Stomach (tissue), 8 donors: ENCODE measurements at regions not wholly inside any gene's neighbourhood (a gene's known extent, or its start where the extent isn't known, plus 50 kb on each side); places are given as distances from the start of the nearest gene placed in this dataset.

Experiments used
- DNase-seq, 2 donors: peaks; one replicate each; pipeline versions ENCODE4 v3.0.0 to v3.0.0-alpha.2; 2013 to 2019
- H3K27ac ChIP-seq, 5 donors: fragments of 200-600 bp in 4 of 5; sonication (generic) in 4 of 5; one replicate each; pipeline ENCODE4 v1.5.1; 2013 to 2019; ENCODE audit warnings: mild to moderate bottlenecking in 1 of 5, moderate library complexity in 1 of 5
- H3K27me3 ChIP-seq, 3 donors: fragments of 200-600 bp; sonication (generic); one replicate each; pipeline ENCODE4 v1.5.1; 2017 to 2019; ENCODE audit warnings: mixed run types in 1 of 3
- H3K36me3 ChIP-seq, 4 donors: fragments of 200-600 bp; sonication (generic); 1 replicate in 3 of 4; 2 replicates in 1 of 4; pipeline ENCODE4 v1.5.1; 2016 to 2019
- H3K4me1 ChIP-seq, 4 donors: fragments of 200-600 bp; sonication (generic); one replicate each; pipeline ENCODE4 v1.5.1; 2016 to 2019
- H3K4me3 ChIP-seq, 4 donors: fragments of 200-600 bp; sonication (generic) in 3 of 4; one replicate each; pipeline ENCODE4 v1.5.1; 2016 to 2019; ENCODE audit warnings: mild to moderate bottlenecking in 1 of 4
- H3K9me3 ChIP-seq, 4 donors: fragments of 200-600 bp; sonication (generic); one replicate each; pipeline ENCODE4 v1.5.1; 2016 to 2019
- CTCF ChIP-seq, 7 experiments: fragments of 450-650 bp in 4 of 7; fragments of 200-600 bp in 3 of 7; sonication (generic) in 3 of 7; IDR thresholded peaks; one replicate each; pipeline ENCODE4 v1.5.1; 2016 to 2019; ENCODE audit warnings: antibody characterized with exemption in 7 of 7, control low read depth in 2 of 7, mild to moderate bottlenecking in 1 of 7
- EP300 ChIP-seq: sonication (generic); formaldehyde crosslinking; IDR thresholded peaks from one replicate; pipeline ENCODE4 v1.6.1; 2017; ENCODE audit warnings: antibody characterized with exemption
- POLR2A ChIP-seq, 4 donors: fragments of 450-650 bp; IDR thresholded peaks; one replicate each; pipeline ENCODE4 v1.6.1; 2016; ENCODE audit warnings: antibody characterized with exemption in 4 of 4, control low read depth in 2 of 4, mild to moderate bottlenecking in 1 of 4, moderate library complexity in 1 of 4
- POLR2AphosphoS5 ChIP-seq, 3 donors: sonication (generic); formaldehyde crosslinking; IDR thresholded peaks; one replicate each; pipeline ENCODE4 v1.6.1; 2016; ENCODE audit warnings: antibody characterized with exemption in 3 of 3
- WGBS, 5 donors: extraction: QIAGEN DNeasy Blood & Tissue Kit in 3 of 5; methylation state at CpG; one replicate each; pipeline versions ENCODE4 v1.1.5 to v1.1.7; 2013 to 2018; 5-methylcytosine and 5-hydroxymethylcytosine counted together
- intact Hi-C: fragments of 100-400 bp; cut with DNase I; formaldehyde crosslinking; loops from one replicate; pipeline ENCODE4 v1.15.1; 2023; ENCODE audit warnings: low total_unique reads
- donor health status: healthy with polysubstance abuse.
- donor health status: Bipolar disorder and iron deficiency.
- donor health status: healthy.

GRCh38 chr12:84376320-84376719, 536.3 kb downstream of the SLC6A15 start:
- DNase-seq = no peak
- no peaks in the 10 kb centered on the region for H3K27me3 ChIP-seq
- no peak for TF ChIP-seq POLR2AphosphoS5 (IDR thresholded peaks at IDR 0.05)
- no peak for TF ChIP-seq POLR2A (IDR thresholded peaks at IDR 0.05)
- no peak for TF ChIP-seq CTCF (IDR thresholded peaks at IDR 0.05)
- TF ChIP-seq EP300 = no peak
- no peaks in the 10 kb centered on the region for H3K4me1 ChIP-seq
- no peak overlapping the region for H3K4me3 ChIP-seq
- no peaks in the 10 kb centered on the region for H3K36me3 ChIP-seq
- no peak overlapping the region for H3K27ac ChIP-seq
- intact Hi-C loops = no loop called here
- 24 to 52% (median 38%) methylated on average over 1 of the region's 1 CpG for WGBS, 5 donors
- no peaks in the 10 kb centered on the region for H3K9me3 ChIP-seq

GRCh38 chr12:84375449-84376170, 537.0 kb downstream of the SLC6A15 start:
- no peaks in the 10 kb centered on the region for H3K36me3 ChIP-seq
- no peak for TF ChIP-seq EP300
- no peak for TF ChIP-seq POLR2AphosphoS5 (IDR thresholded peaks at IDR 0.05)
- no peak for TF ChIP-seq POLR2A (IDR thresholded peaks at IDR 0.05)
- no peak for TF ChIP-seq CTCF (IDR thresholded peaks at IDR 0.05)
- H3K27me3 ChIP-seq = no peaks in the 10 kb centered on the region
- H3K4me1 ChIP-seq = no peaks in the 10 kb centered on the region
- H3K27ac ChIP-seq = no peak overlapping the region
- intact Hi-C loops = no loop called here
- no peak overlapping the region for H3K4me3 ChIP-seq
- DNase-seq = no peak
- no peaks in the 10 kb centered on the region for H3K9me3 ChIP-seq
- 11 to 20% (median 16%) methylated on average over 1 of the region's 1 CpG for WGBS, 5 donors

- Histone ChIP-seq H3K4me3 (no peak overlapping the region), H3K4me1 (no peaks in the 10 kb centered on the region), H3K36me3 (no peaks in the 10 kb centered on the region), H3K27me3 (no peaks in the 10 kb centered on the region), H3K9me3 (peaks cover 0 to 11% (median 0%) of the 10 kb centered on the region in 4 donors), H3K27ac (no peak overlapping the region)
- TF ChIP-seq POLR2AphosphoS5 (IDR thresholded peaks at IDR 0.05) (no peak), EP300 (no peak), CTCF (IDR thresholded peaks at IDR 0.05) (no peak), POLR2A (IDR thresholded peaks at IDR 0.05) (no peak)
- intact Hi-C loops = no loop called here
- no peak for DNase-seq
- WGBS, 5 donors = 83 to 92% (median 85%) methylated on average over 6 to 7 of the region's 7 CpGs
Measured at GRCh38 chr12:84362552-84362897, 550.1 kb downstream of the SLC6A15 start.

- Histone ChIP-seq H3K4me3 (no peak overlapping the region), H3K36me3 (no peaks in the 10 kb centered on the region), H3K27me3 (no peaks in the 10 kb centered on the region), H3K4me1 (no peaks in the 10 kb centered on the region), H3K9me3 (peaks cover 0 to 11% (median 0%) of the 10 kb centered on the region in 4 donors), H3K27ac (no peak overlapping the region)
- DNase-seq = no peak
- intact Hi-C loops = no loop called here
- 83 to 93% (median 87%) methylated on average over 5 to 27 of the region's 27 CpGs for WGBS, 5 donors
- no peak for TF ChIP-seq POLR2A (IDR thresholded peaks at IDR 0.05)
- TF ChIP-seq CTCF (IDR thresholded peaks at IDR 0.05) = no peak
- no peak for TF ChIP-seq POLR2AphosphoS5 (IDR thresholded peaks at IDR 0.05)
- no peak for TF ChIP-seq EP300
Measured at GRCh38 chr12:84361651-84362551, 550.7 kb downstream of the SLC6A15 start.
